IMR-90 (cell line): ENCODE measurements at regions not wholly inside any gene's neighbourhood (a gene's known extent, or its start where the extent isn't known, plus 50 kb on each side); places are given as distances from the start of the nearest gene placed in this dataset.

ENCODE experiments used
- ATAC-seq: fragments of 200-7000 bp; cut with Tn5 transposase; 2 replicates; pipeline ENCODE4 v1.9.1; 2020; ENCODE audit warnings: low read depth, mild to moderate bottlenecking, moderate library complexity
- BruUV-seq: library from RNA; stranded (reverse); fragments of 400-500 nt; replicated peaks from 2 replicates; lab custom pipeline; 2021; lab: Mats Ljungman, UMichigan
- CTCF ChIA-PET: fragments of 300-600 bp; formaldehyde crosslinking; extraction: SDS; loops from one replicate; lab custom pipeline; 2021; ENCODE audit warnings: antibody characterized with exemption; lab: Yijun Ruan, JAX
- POLR2A ChIA-PET: fragments of 300-600 bp; sonication (Branson Sonifier 250); formaldehyde crosslinking; loops from one replicate; lab custom pipeline; 2022; ENCODE audit warnings: antibody characterized with exemption; ENCODE audit not compliant: unreplicated experiment; lab: Charles Lee
- DNase-seq: peaks from one replicate; pipeline ENCODE4 v3.0.0; 2013
- H2AFZ ChIP-seq: replicated peaks from 2 replicates; pipeline ENCODE3; 2013; ENCODE audit warnings: low read length, mild to moderate bottlenecking; ENCODE audit not compliant: poor library complexity
- H2AK5ac ChIP-seq: 2 replicates; pipeline ENCODE4 v1.6.1; 2013; ENCODE audit warnings: low read depth, low read length, inconsistent platforms
- H2AK9ac ChIP-seq: replicated peaks from 2 replicates; pipeline ENCODE3; 2013; ENCODE audit warnings: mild to moderate bottlenecking, low read depth, low read length, moderate library complexity; ENCODE audit not compliant: poor library complexity
- H2BK120ac ChIP-seq: 2 replicates; pipeline ENCODE4 v1.6.1; 2013; ENCODE audit warnings: low read depth, low read length, inconsistent platforms
- H2BK15ac ChIP-seq: 3 replicates; pipeline ENCODE4 v1.6.1; 2013; ENCODE audit warnings: low read depth, low read length, inconsistent platforms
- H2BK20ac ChIP-seq: 2 replicates; pipeline ENCODE4 v1.6.1; 2013; ENCODE audit warnings: low read depth, mild to moderate bottlenecking, inconsistent platforms, low read length, moderate library complexity
- H2BK5ac ChIP-seq: 2 replicates; pipeline ENCODE4 v1.6.1; 2013; ENCODE audit warnings: mild to moderate bottlenecking, low read depth, low read length, inconsistent platforms; ENCODE audit not compliant: poor library complexity, severe bottlenecking
- H3K14ac ChIP-seq: replicated peaks from 2 replicates; pipeline ENCODE4 v1.6.1; 2013; ENCODE audit warnings: low read depth, low read length, inconsistent platforms
- H3K18ac ChIP-seq: 2 replicates; pipeline ENCODE4 v1.6.1; 2013; ENCODE audit warnings: low read depth, low read length, control low read depth
- H3K23ac ChIP-seq: 2 replicates; pipeline ENCODE4 v1.6.1; 2013; ENCODE audit warnings: low read depth, low read length, inconsistent platforms
- H3K27ac ChIP-seq: 2 replicates; pipeline ENCODE4 v1.5.1; 2013; ENCODE audit warnings: mild to moderate bottlenecking, control low read depth, low read length; ENCODE audit not compliant: insufficient read depth
- H3K27me3 ChIP-seq: 2 replicates; pipeline ENCODE4 v1.6.1; 2013; ENCODE audit warnings: low read length; ENCODE audit not compliant: control insufficient read depth, insufficient read depth
- H3K36me3 ChIP-seq: 2 replicates; pipeline ENCODE4 v1.6.1; 2013; ENCODE audit warnings: low read length, mixed read lengths; ENCODE audit not compliant: control insufficient read depth, insufficient read depth
- H3K4ac ChIP-seq: 2 replicates; pipeline ENCODE4 v1.6.1; 2013; ENCODE audit warnings: low read depth, low read length, inconsistent platforms
- H3K4me1 ChIP-seq: 2 replicates; pipeline ENCODE4 v1.6.1; 2013; ENCODE audit warnings: low read length, mixed read lengths; ENCODE audit not compliant: control insufficient read depth, insufficient read depth
- H3K4me2 ChIP-seq: 2 replicates; pipeline ENCODE4 v1.6.1; 2013; ENCODE audit warnings: low read depth, mild to moderate bottlenecking, control low read depth, low read length, moderate library complexity
- H3K4me3 ChIP-seq: 2 replicates; pipeline ENCODE4 v1.5.1; 2013; ENCODE audit warnings: low read depth, mild to moderate bottlenecking, control low read depth, low read length, moderate library complexity; ENCODE audit not compliant: insufficient read depth
- H3K56ac ChIP-seq: 2 replicates; pipeline ENCODE4 v1.6.1; 2013; ENCODE audit warnings: low read length, inconsistent platforms; ENCODE audit not compliant: insufficient read depth; ENCODE audit errors: extremely low read depth
- H3K79me1 ChIP-seq, 2 experiments: 2 replicates each; pipeline ENCODE4 v1.6.1; 2013; ENCODE audit warnings: low read length in 2 of 2, inconsistent platforms in 1 of 2, low read depth in 1 of 2
- H3K9ac ChIP-seq: 2 replicates; pipeline ENCODE4 v1.6.1; 2013; ENCODE audit warnings: low read depth, low read length, control low read depth
- H3K9me1 ChIP-seq: 2 replicates; pipeline ENCODE4 v1.6.1; 2013; ENCODE audit warnings: low read length, inconsistent platforms; ENCODE audit not compliant: insufficient read depth
- H3K9me3 ChIP-seq: 2 replicates; pipeline ENCODE4 v1.6.1; 2013; ENCODE audit warnings: low read length; ENCODE audit not compliant: control insufficient read depth, insufficient read depth
- H4K20me1 ChIP-seq: 2 replicates; pipeline ENCODE4 v1.6.1; 2013; ENCODE audit warnings: low read length, inconsistent platforms; ENCODE audit not compliant: insufficient read depth
- H4K5ac ChIP-seq: 2 replicates; pipeline ENCODE4 v1.6.1; 2013; ENCODE audit warnings: mild to moderate bottlenecking, low read depth, low read length, control low read depth
- H4K8ac ChIP-seq, 2 experiments: 2 replicates each; pipeline ENCODE4 v1.6.1; 2013; ENCODE audit warnings: low read depth in 2 of 2, low read length in 2 of 2, control low read depth in 1 of 2, inconsistent platforms in 1 of 2
- H4K91ac ChIP-seq: 2 replicates; pipeline ENCODE4 v1.6.1; 2013; ENCODE audit warnings: low read depth, low read length, inconsistent platforms; ENCODE audit not compliant: insufficient read depth
- BHLHE40 ChIP-seq: fragments of 150-350 bp; IDR thresholded peaks from 2 replicates; pipeline ENCODE4 v1.6.1; 2016; ENCODE audit warnings: mild to moderate bottlenecking, low read depth, low read length
- CHD1 ChIP-seq: IDR thresholded peaks from 2 replicates; pipeline ENCODE4 v1.6.1; 2012; ENCODE audit warnings: low read depth, low read length, improper control_type of control experiment
- CTCF ChIP-seq: conservative IDR thresholded peaks from 2 replicates; pipeline ENCODE4 v1.5.1; 2012; ENCODE audit warnings: mild to moderate bottlenecking, low read depth, low read length, improper control_type of control experiment
- FOS ChIP-seq: fragments of 150-350 bp; IDR thresholded peaks from 2 replicates; pipeline ENCODE4 v1.6.1; 2016; ENCODE audit warnings: low read depth, low read length
- MAFK ChIP-seq: IDR thresholded peaks from 2 replicates; pipeline ENCODE4 v1.6.1; 2012; ENCODE audit warnings: low read depth, low read length, improper control_type of control experiment
- MAZ ChIP-seq: IDR thresholded peaks from 2 replicates; pipeline ENCODE4 v1.6.1; 2012; ENCODE audit warnings: low read depth, mild to moderate bottlenecking, low read length, improper control_type of control experiment, moderate library complexity, borderline replicate concordance
- MXI1 ChIP-seq: IDR thresholded peaks from 2 replicates; pipeline ENCODE4 v1.6.1; 2012; ENCODE audit warnings: low read depth, mild to moderate bottlenecking, low read length, moderate library complexity, borderline replicate concordance
- POLR2A ChIP-seq: IDR thresholded peaks from 2 replicates; pipeline ENCODE4 v1.6.1; 2012; ENCODE audit warnings: mild to moderate bottlenecking, low read depth, low read length
- RAD21 ChIP-seq: IDR thresholded peaks from 2 replicates; pipeline ENCODE4 v1.6.1; 2012; ENCODE audit warnings: low read length, improper control_type of control experiment
- RCOR1 ChIP-seq: IDR thresholded peaks from 2 replicates; pipeline ENCODE4 v1.6.1; 2012; ENCODE audit warnings: mild to moderate bottlenecking, low read length, improper control_type of control experiment; ENCODE audit not compliant: insufficient replicate concordance
- SMC3 ChIP-seq: fragments of 150-350 bp; IDR thresholded peaks from 2 replicates; pipeline ENCODE4 v1.6.1; 2016; ENCODE audit warnings: low read depth, mild to moderate bottlenecking, antibody characterized with exemption, low read length, moderate library complexity
- dilution Hi-C: fragments of 300-500 bp; cut with HindIII; formaldehyde crosslinking; loops from one replicate; pipeline ENCODE4 v1.14.3; 2018; ENCODE audit warnings: low sequenced_read_pairs; ENCODE audit not compliant: unreplicated experiment
- in situ Hi-C: fragments of 300-500 bp; cut with MboI; formaldehyde crosslinking; loops from 3 replicates; pipeline ENCODE4 v1.14.3; 2019; ENCODE audit warnings: low sequenced_read_pairs, inconsistent platforms, mixed read lengths
- intact Hi-C: fragments of 100-400 bp; cut with micrococcal nuclease; formaldehyde crosslinking; loops from 2 replicates; pipeline ENCODE4 v1.10.0; 2022
- TF ChIP-seq, protein P1 (sequence below): fragments of 150-350 bp; IDR thresholded peaks from 2 replicates; pipeline ENCODE4 v1.6.1; 2017; ENCODE audit warnings: mild to moderate bottlenecking, antibody characterized with exemption, low read length, low read depth
- TF ChIP-seq, protein P2 (sequence below): fragments of 150-350 bp; IDR thresholded peaks from 2 replicates; pipeline ENCODE4 v1.6.1; 2016; ENCODE audit warnings: low read depth, mild to moderate bottlenecking, low read length, moderate library complexity, borderline replicate concordance

DNA sequence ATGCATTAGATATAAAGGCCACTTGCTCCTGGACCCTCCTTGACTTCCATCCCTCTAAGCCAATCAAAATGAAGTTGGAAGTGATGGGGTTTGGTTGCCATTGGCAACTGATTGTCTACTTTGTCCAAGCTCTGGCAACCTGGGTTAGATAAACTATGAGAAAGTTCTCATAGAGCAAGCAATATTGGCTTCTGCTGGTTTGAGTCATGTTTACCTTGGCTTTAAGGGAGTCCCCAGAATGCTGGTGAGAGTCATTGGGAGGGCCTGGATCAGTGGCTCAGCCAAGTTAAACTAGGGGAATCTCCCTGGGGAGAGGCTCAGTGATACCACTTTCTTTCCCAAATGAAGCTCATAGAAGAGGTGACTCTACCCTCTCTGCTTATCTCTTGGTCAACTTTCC lies 176.3 kb upstream of the ROPN1 start:
- no peak overlapping the region for H3K4me3 ChIP-seq
- in situ Hi-C loops: no loop called here
- ATAC-seq (no peak), DNase-seq (peak; percentile 33)
- no peak overlapping the region for H2BK120ac ChIP-seq
- no peak overlapping the region for H3K4me2 ChIP-seq
- no peaks in the 10 kb centered on the region for H3K36me3 ChIP-seq
- dilution Hi-C loops: no loop called here
- no peak overlapping the region for H3K14ac ChIP-seq
- intact Hi-C loops: no loop called here
- H3K4me1 ChIP-seq: no peaks in the 10 kb centered on the region
- no peak overlapping the region for H2BK20ac ChIP-seq
- H3K27ac ChIP-seq: no peak overlapping the region
- no peak overlapping the region for H3K4ac ChIP-seq
- H2AK9ac ChIP-seq: no peak overlapping the region
- no peak overlapping the region for H3K23ac ChIP-seq
- no peak overlapping the region for H3K56ac ChIP-seq
- no peak overlapping the region for H2AK5ac ChIP-seq
- no peak overlapping the region for H4K91ac ChIP-seq
- no peaks in the 10 kb centered on the region for H3K79me1 ChIP-seq
- H2BK15ac ChIP-seq: no peak overlapping the region
- H3K18ac ChIP-seq: no peak overlapping the region
- no peak overlapping the region for H3K9ac ChIP-seq
- TF ChIP-seq MAFK (no peak), BHLHE40 (no peak), SMC3 (no peak), CHD1 (no peak), RAD21 (no peak), MAZ (no peak), RCOR1 (no peak), FOS (no peak), CTCF (no peak), MXI1 (no peak), POLR2A (no peak)
- TF ChIP-seq, protein P1, sequence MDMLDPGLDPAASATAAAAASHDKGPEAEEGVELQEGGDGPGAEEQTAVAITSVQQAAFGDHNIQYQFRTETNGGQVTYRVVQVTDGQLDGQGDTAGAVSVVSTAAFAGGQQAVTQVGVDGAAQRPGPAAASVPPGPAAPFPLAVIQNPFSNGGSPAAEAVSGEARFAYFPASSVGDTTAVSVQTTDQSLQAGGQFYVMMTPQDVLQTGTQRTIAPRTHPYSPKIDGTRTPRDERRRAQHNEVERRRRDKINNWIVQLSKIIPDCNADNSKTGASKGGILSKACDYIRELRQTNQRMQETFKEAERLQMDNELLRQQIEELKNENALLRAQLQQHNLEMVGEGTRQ: no peak
- TF ChIP-seq, protein P2, sequence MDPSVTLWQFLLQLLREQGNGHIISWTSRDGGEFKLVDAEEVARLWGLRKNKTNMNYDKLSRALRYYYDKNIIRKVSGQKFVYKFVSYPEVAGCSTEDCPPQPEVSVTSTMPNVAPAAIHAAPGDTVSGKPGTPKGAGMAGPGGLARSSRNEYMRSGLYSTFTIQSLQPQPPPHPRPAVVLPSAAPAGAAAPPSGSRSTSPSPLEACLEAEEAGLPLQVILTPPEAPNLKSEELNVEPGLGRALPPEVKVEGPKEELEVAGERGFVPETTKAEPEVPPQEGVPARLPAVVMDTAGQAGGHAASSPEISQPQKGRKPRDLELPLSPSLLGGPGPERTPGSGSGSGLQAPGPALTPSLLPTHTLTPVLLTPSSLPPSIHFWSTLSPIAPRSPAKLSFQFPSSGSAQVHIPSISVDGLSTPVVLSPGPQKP: no peak
- H3K9me1 ChIP-seq: no peaks in the 10 kb centered on the region; the same call in 1 of the 2 replicates
- peaks cover 6% of the 10 kb centered on the region for H3K27me3 ChIP-seq
- ChIA-PET POLR2A (no interaction called here), CTCF (no interaction called here)
- no peak overlapping the region for H4K8ac ChIP-seq
- no peak overlapping the region for H4K5ac ChIP-seq
- no peak overlapping the region for H2AFZ ChIP-seq
- no peaks in the 10 kb centered on the region for H4K20me1 ChIP-seq
- no peaks in the 10 kb centered on the region for H3K9me3 ChIP-seq
- no peak overlapping the region for H2BK5ac ChIP-seq
- no TSS peak for BruUV-seq
